Panc1 (cell line): ENCODE measurements at regions not wholly inside any gene's neighbourhood (a gene's known extent, or its start where the extent isn't known, plus 50 kb on each side); places are given as distances from the start of the nearest gene placed in this dataset.

ENCODE experiments used
- POLR2AphosphoS5 ChIP-seq: IDR thresholded peaks from 2 replicates; pipeline ENCODE4 v1.6.1; 2012; ENCODE audit warnings: mild to moderate bottlenecking, low read depth, low read length, moderate library complexity
- SIN3A ChIP-seq: IDR thresholded peaks from 2 replicates; pipeline ENCODE4 v1.6.1; 2012; ENCODE audit warnings: low read depth, mild to moderate bottlenecking, low read length, moderate library complexity, borderline replicate concordance; ENCODE audit not compliant: insufficient read depth
- TCF7L2 ChIP-seq: IDR thresholded peaks from 2 replicates; pipeline ENCODE4 v1.6.1; 2011; ENCODE audit warnings: mild to moderate bottlenecking, low read depth, low read length, inconsistent platforms
- TF ChIP-seq, protein P1 (sequence below): fragments of 450-650 bp; IDR thresholded peaks from 2 replicates; pipeline ENCODE4 v1.5.1; 2017; ENCODE audit warnings: mild to moderate bottlenecking
- TF ChIP-seq, protein P2 (sequence below), 2 experiments: IDR thresholded peaks; 2 replicates each; pipeline ENCODE4 v1.6.1; 2011 to 2012; ENCODE audit warnings: low read depth in 2 of 2, control low read depth in 1 of 2, low read length in 1 of 2, mild to moderate bottlenecking in 1 of 2, moderate library complexity in 1 of 2; ENCODE audit not compliant: insufficient read depth in 1 of 2

DNA sequence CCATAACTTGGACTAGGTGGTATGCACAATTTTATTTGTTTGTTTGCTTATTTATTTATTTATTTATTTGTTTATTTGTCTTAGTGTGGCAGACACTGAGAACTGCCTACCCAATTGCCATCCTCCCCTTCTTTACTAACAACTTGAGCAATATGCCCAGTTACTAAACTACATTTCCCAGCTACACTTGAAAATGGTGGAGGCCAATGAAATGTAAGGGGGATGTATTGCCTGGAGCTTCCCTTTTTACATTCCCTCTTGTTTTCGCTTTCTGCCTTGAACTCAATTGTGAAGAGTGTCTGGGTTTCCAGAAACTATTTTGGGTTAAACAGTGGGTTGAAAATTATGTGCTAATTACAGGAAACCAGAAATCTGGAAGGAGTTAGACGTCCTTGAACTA lies 152.7 kb upstream of the FKBP1C start:
- TF ChIP-seq, protein P1, sequence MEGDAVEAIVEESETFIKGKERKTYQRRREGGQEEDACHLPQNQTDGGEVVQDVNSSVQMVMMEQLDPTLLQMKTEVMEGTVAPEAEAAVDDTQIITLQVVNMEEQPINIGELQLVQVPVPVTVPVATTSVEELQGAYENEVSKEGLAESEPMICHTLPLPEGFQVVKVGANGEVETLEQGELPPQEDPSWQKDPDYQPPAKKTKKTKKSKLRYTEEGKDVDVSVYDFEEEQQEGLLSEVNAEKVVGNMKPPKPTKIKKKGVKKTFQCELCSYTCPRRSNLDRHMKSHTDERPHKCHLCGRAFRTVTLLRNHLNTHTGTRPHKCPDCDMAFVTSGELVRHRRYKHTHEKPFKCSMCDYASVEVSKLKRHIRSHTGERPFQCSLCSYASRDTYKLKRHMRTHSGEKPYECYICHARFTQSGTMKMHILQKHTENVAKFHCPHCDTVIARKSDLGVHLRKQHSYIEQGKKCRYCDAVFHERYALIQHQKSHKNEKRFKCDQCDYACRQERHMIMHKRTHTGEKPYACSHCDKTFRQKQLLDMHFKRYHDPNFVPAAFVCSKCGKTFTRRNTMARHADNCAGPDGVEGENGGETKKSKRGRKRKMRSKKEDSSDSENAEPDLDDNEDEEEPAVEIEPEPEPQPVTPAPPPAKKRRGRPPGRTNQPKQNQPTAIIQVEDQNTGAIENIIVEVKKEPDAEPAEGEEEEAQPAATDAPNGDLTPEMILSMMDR = no peak
- TF ChIP-seq SIN3A = no peak
- no peak for TF ChIP-seq TCF7L2
- no peak for TF ChIP-seq POLR2AphosphoS5
- TF ChIP-seq, protein P2, sequence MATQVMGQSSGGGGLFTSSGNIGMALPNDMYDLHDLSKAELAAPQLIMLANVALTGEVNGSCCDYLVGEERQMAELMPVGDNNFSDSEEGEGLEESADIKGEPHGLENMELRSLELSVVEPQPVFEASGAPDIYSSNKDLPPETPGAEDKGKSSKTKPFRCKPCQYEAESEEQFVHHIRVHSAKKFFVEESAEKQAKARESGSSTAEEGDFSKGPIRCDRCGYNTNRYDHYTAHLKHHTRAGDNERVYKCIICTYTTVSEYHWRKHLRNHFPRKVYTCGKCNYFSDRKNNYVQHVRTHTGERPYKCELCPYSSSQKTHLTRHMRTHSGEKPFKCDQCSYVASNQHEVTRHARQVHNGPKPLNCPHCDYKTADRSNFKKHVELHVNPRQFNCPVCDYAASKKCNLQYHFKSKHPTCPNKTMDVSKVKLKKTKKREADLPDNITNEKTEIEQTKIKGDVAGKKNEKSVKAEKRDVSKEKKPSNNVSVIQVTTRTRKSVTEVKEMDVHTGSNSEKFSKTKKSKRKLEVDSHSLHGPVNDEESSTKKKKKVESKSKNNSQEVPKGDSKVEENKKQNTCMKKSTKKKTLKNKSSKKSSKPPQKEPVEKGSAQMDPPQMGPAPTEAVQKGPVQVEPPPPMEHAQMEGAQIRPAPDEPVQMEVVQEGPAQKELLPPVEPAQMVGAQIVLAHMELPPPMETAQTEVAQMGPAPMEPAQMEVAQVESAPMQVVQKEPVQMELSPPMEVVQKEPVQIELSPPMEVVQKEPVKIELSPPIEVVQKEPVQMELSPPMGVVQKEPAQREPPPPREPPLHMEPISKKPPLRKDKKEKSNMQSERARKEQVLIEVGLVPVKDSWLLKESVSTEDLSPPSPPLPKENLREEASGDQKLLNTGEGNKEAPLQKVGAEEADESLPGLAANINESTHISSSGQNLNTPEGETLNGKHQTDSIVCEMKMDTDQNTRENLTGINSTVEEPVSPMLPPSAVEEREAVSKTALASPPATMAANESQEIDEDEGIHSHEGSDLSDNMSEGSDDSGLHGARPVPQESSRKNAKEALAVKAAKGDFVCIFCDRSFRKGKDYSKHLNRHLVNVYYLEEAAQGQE (IDR thresholded peaks at IDR 0.05; ENCODE audit: insufficient read depth in 1 of 2, low read depth in 2 of 2, low read length in 1 of 2) = no peak
